PC-3 (cell line): ENCODE measurements at regions not wholly inside any gene's neighbourhood (a gene's known extent, or its start where the extent isn't known, plus 50 kb on each side); places are given as distances from the start of the nearest gene placed in this dataset.

ENCODE experiments used
- ATAC-seq: fragments of 200-7000 bp; cut with Tn5 transposase; 2 replicates; pipeline ENCODE4 v1.9.1; 2020; ENCODE audit warnings: mild to moderate bottlenecking, moderate library complexity
- BruUV-seq: library from RNA; stranded (reverse); fragments of 400-500 nt; replicated peaks from 2 replicates; lab custom pipeline; 2021; lab: Mats Ljungman, UMichigan
- CTCF ChIA-PET: fragments of 300-600 bp; sonication (Branson Sonifier 250); formaldehyde crosslinking; loops from one replicate; lab custom pipeline; 2022; ENCODE audit warnings: antibody characterized with exemption; lab: Charles Lee
- POLR2A ChIA-PET: fragments of 300-600 bp; sonication (Branson Sonifier 250); formaldehyde crosslinking; loops from one replicate; lab custom pipeline; 2022; ENCODE audit warnings: antibody characterized with exemption; ENCODE audit not compliant: unreplicated experiment; lab: Charles Lee
- DNase-seq: peaks from one replicate; pipeline ENCODE4 v3.0.0-alpha.2; 2015
- H2AFZ ChIP-seq: fragments of 300-600 bp; sonication (generic); 2 replicates; pipeline ENCODE4 v1.6.0; 2016; ENCODE audit warnings: antibody characterized with exemption, low read length
- H3F3A ChIP-seq: fragments of 300-600 bp; sonication (generic); one replicate; pipeline ENCODE4 v1.6.0; 2017; ENCODE audit warnings: antibody characterized with exemption, low read length, control low read depth, mild to moderate bottlenecking; ENCODE audit not compliant: unreplicated experiment
- H3K27ac ChIP-seq: fragments of 300-600 bp; sonication (generic); 2 replicates; pipeline ENCODE4 v1.5.1; 2016; ENCODE audit warnings: mild to moderate bottlenecking, low read length
- H3K27me3 ChIP-seq: fragments of 300-600 bp; sonication (generic); 2 replicates; pipeline ENCODE4 v1.6.1; 2016; ENCODE audit warnings: low read length, mixed read lengths
- H3K36me3 ChIP-seq: fragments of 300-600 bp; sonication (generic); 2 replicates; pipeline ENCODE4 v1.6.1; 2016; ENCODE audit warnings: low read depth, mixed run types, low read length, mixed read lengths
- H3K4me1 ChIP-seq: fragments of 300-600 bp; sonication (generic); 2 replicates; pipeline ENCODE4 v1.5.1; 2016; ENCODE audit warnings: low read length; ENCODE audit not compliant: insufficient read depth
- H3K4me2 ChIP-seq: fragments of 300-600 bp; sonication (generic); 2 replicates; pipeline ENCODE4 v1.6.0; 2016; ENCODE audit warnings: low read length
- H3K4me3 ChIP-seq: fragments of 300-600 bp; sonication (generic); 2 replicates; pipeline ENCODE4 v1.5.1; 2016; ENCODE audit warnings: mild to moderate bottlenecking, low read length, mixed read lengths
- H3K79me2 ChIP-seq: fragments of 300-600 bp; sonication (generic); 2 replicates; pipeline ENCODE4 v1.6.1; 2017; ENCODE audit warnings: low read length, mixed read lengths
- H3K9ac ChIP-seq: fragments of 300-600 bp; sonication (generic); 2 replicates; pipeline ENCODE4 v1.6.0; 2016; ENCODE audit warnings: mild to moderate bottlenecking, low read length
- H3K9me2 ChIP-seq: fragments of 300-600 bp; sonication (generic); replicated peaks from 2 replicates; pipeline ENCODE4 v1.6.1; 2016; ENCODE audit warnings: mixed run types, low read length, mixed read lengths
- H3K9me3 ChIP-seq: fragments of 300-600 bp; sonication (generic); 2 replicates; pipeline ENCODE4 v1.6.1; 2016; ENCODE audit warnings: low read length, mixed read lengths
- H4K20me1 ChIP-seq: fragments of 300-600 bp; sonication (generic); 2 replicates; pipeline ENCODE4 v1.6.1; 2016; ENCODE audit warnings: low read length, mixed read lengths
- EZH2 ChIP-seq: fragments of 300-600 bp; sonication (generic); IDR thresholded peaks from one replicate; pipeline ENCODE4 v1.6.1; 2017; ENCODE audit warnings: antibody characterized with exemption, mild to moderate bottlenecking, low read length; ENCODE audit not compliant: unreplicated experiment
- EZH2phosphoT487 ChIP-seq: fragments of 300-600 bp; sonication (generic); IDR thresholded peaks from 2 replicates; pipeline ENCODE4 v1.6.1; 2018; ENCODE audit warnings: mild to moderate bottlenecking, antibody characterized with exemption, low read length, borderline replicate concordance
- intact Hi-C: fragments of 100-400 bp; cut with micrococcal nuclease; formaldehyde crosslinking; loops from 2 replicates; pipeline ENCODE4 v1.9.0; 2023
- TF ChIP-seq, protein P1 (sequence below): fragments of 300-600 bp; sonication (generic); conservative IDR thresholded peaks from 2 replicates; pipeline ENCODE4 v1.5.1; 2017; ENCODE audit warnings: antibody characterized with exemption, low read depth, mild to moderate bottlenecking, low read length

DNA sequence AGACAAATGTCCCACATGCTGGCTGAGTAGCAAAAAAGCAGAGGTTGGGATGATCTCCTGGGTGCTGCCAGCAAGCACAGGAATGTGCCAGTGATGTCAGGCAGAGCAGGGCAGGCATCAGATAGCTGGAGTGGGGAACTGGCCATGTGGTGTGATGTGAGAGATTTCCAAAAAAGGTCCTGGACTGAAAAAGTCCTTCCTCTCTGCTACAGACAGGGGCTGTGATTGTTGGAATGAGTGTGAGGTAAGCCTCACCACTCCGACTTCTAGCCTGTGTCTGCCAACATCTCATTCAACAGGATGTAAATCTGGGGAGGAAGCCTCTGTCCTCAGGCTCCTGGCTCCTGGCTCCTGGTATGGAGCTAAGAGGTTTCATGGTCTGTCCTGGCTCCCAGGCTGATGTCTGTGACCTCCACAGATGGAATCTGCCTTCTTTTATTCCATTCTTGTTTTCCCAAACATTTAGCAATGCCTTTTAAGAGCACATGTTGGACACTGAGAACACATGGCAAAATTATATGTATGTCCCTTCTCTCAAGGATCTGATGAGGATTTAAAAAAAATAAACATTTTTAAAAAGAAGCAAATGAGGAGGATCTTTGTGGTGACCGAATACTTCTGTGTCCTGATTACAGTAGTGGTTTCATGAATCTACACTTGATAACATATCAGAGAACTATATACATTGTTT is 50.1 kb upstream of the STK38L start:
- CTCF ChIA-PET, result interaction anchor here (0.5 kb wide), 1 partner anchor 140 kb away, joined by 3 read pairs; no protein-coding TSS in a partner anchor

More for the DNA sequence above, 50.1 kb upstream of the STK38L start:
- no peaks in the 10 kb centered on the region for H3K27me3 ChIP-seq
- no TSS peak for BruUV-seq
- no peak overlapping the region for H3K4me2 ChIP-seq
- H3K36me3 ChIP-seq, result no peaks in the 10 kb centered on the region
- DNase-seq, result no peak
- H3K9me2 ChIP-seq, result no peaks in the 10 kb centered on the region
- H3K9ac ChIP-seq, result no peak overlapping the region
- POLR2A ChIA-PET, result no interaction called here
- H3K4me3 ChIP-seq, result no peak overlapping the region
- H3K9me3 ChIP-seq, result no peaks in the 10 kb centered on the region
- no peaks in the 10 kb centered on the region for H4K20me1 ChIP-seq
- H3K4me1 ChIP-seq, result peaks cover 40% of the 10 kb centered on the region
- intact Hi-C loops, result loop anchor here (5.0 kb wide), 1 partner anchor 52 kb away; no protein-coding TSS in a partner anchor
- H2AFZ ChIP-seq, result no peak overlapping the region
- no peak overlapping the region for H3K27ac ChIP-seq
- ATAC-seq, result peak; percentile 3; the same call in 1 of the 2 replicates
- TF ChIP-seq, protein P1, sequence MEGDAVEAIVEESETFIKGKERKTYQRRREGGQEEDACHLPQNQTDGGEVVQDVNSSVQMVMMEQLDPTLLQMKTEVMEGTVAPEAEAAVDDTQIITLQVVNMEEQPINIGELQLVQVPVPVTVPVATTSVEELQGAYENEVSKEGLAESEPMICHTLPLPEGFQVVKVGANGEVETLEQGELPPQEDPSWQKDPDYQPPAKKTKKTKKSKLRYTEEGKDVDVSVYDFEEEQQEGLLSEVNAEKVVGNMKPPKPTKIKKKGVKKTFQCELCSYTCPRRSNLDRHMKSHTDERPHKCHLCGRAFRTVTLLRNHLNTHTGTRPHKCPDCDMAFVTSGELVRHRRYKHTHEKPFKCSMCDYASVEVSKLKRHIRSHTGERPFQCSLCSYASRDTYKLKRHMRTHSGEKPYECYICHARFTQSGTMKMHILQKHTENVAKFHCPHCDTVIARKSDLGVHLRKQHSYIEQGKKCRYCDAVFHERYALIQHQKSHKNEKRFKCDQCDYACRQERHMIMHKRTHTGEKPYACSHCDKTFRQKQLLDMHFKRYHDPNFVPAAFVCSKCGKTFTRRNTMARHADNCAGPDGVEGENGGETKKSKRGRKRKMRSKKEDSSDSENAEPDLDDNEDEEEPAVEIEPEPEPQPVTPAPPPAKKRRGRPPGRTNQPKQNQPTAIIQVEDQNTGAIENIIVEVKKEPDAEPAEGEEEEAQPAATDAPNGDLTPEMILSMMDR, result no peak
- TF ChIP-seq EZH2 (no peak), EZH2phosphoT487 (no peak)
- H3K79me2 ChIP-seq, result no peaks in the 10 kb centered on the region
- peaks cover 6% of the 10 kb centered on the region for H3F3A ChIP-seq
